Astrocyte of the cerebellum (primary cell): ENCODE measurements at regions not wholly inside any gene's neighbourhood (a gene's known extent, or its start where the extent isn't known, plus 50 kb on each side); places are given as distances from the start of the nearest gene placed in this dataset.
A peak's percentile ranks its signal among the peaks of the same experiment; 100 is the strongest.

Experiments
- DNase-seq: peaks from one replicate; pipeline ENCODE4 v3.0.0-alpha.2; 2011; ENCODE audit warnings: low read depth
- H3K4me3 ChIP-seq: 2 replicates; pipeline ENCODE4 v1.5.1; 2011; ENCODE audit warnings: mild to moderate bottlenecking, low read depth, low read length, moderate library complexity
- CTCF ChIP-seq: IDR thresholded peaks from 2 replicates; pipeline ENCODE4 v1.5.1; 2012; ENCODE audit warnings: low read length, low read depth, moderate library complexity, mild to moderate bottlenecking; ENCODE audit errors: missing control alignments
- in situ Hi-C: cut with HindIII; loops from 2 replicates; pipeline ENCODE4 v1.10.0; 2017; ENCODE audit warnings: low sequenced_read_pairs

GRCh38 chr19:31961667-31962066 lies 383.7 kb upstream of the ZNF507 start:
- no peak for DNase-seq
- in situ Hi-C loops = no loop called here
- H3K4me3 ChIP-seq = no peak overlapping the region
- no peak for TF ChIP-seq CTCF

GRCh38 chr19:31962561-31962996 lies 382.8 kb upstream of the ZNF507 start:
- in situ Hi-C loops = no loop called here
- no peak for TF ChIP-seq CTCF
- peak; percentile 32 for DNase-seq
- H3K4me3 ChIP-seq = no peak overlapping the region

- TF ChIP-seq CTCF = no peak
- in situ Hi-C loops = no loop called here
- H3K4me3 ChIP-seq = no peak overlapping the region
- DNase-seq = no peak
Measured at GRCh38 chr19:31963746-31964145, 381.7 kb upstream of the ZNF507 start.

GRCh38 chr19:31969016-31969415 lies 376.4 kb upstream of the ZNF507 start:
- TF ChIP-seq CTCF = no peak
- in situ Hi-C loops = no loop called here
- DNase-seq = no peak

GRCh38 chr19:31970027-31970461 lies 375.4 kb upstream of the ZNF507 start:
- H3K4me3 ChIP-seq = no peak overlapping the region
- in situ Hi-C loops = no loop called here
- TF ChIP-seq CTCF = no peak
- DNase-seq = no peak

More at GRCh38 chr19:31969016-31969415, 376.4 kb upstream of the ZNF507 start:
- no peak overlapping the region for H3K4me3 ChIP-seq

GRCh38 chr19:31974290-31974689 lies 371.1 kb upstream of the ZNF507 start:
- no peak overlapping the region for H3K4me3 ChIP-seq
- in situ Hi-C loops = no loop called here
- DNase-seq = no peak
- TF ChIP-seq CTCF = no peak

- in situ Hi-C loops = no loop called here
Measured at GRCh38 chr19:31974941-31975340, 370.5 kb upstream of the ZNF507 start.

More at GRCh38 chr19:31974941-31975340, 370.5 kb upstream of the ZNF507 start:
- no peak for DNase-seq
- no peak for TF ChIP-seq CTCF
- no peak overlapping the region for H3K4me3 ChIP-seq
